ENCODE measurements at regions not wholly inside any gene's neighbourhood (a gene's known extent, or its start where the extent isn't known, plus 50 kb on each side); places are given as distances from the start of the nearest gene placed in this dataset.
"Not testable (repeated sequence)": the region's sequence is repeated elsewhere in the genome, so short reads cannot be mapped to it uniquely, and the experiment has no call there.

DNA sequence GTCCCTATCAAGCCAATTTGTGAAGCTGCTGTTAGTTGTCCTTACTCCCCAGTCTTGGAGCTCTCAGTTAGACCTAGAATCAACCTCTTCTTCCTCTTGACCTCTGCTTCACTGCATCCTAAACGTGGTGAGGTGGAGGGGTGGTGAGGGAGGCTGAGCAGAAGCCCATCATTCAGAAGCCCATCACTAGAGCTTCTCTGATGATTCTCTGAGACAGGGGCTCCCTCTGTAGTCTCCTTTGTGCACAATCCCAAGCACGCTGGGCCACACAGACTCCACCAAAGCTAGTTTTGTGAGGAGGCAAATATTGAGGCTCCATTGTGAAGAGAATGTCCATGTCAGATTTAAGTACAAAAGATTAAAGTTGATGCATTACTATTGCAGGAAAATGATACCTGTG lies 163.8 kb upstream of the PRSS1 start:
- no peak for DNase-seq (ENCODE audit: low read depth, low spot score)
- H3K4me3 ChIP-seq (ENCODE audit: low read length): no peak overlapping the region

DNA sequence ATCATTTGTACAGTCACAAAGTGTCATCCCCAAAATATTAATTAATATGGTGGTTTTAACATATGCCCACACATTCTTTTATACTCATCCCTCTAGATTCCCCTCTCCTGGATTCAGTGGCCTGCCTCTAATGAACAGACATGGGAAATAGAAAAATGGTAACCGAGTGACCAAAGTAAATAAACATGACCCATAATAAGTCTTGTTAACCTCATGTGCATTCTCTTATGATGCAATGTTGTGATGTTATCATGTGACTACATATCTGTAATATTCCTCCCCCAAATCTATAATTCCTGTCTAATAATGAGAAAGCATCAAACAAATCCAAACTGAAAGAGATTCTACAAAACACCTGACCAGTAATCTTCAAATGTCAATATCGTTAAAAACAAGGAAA lies 164.5 kb upstream of the PRSS1 start:
- DNase-seq (ENCODE audit: low read depth, low spot score): no peak
- H3K4me3 ChIP-seq (ENCODE audit: low read length): no peak overlapping the region

DNA sequence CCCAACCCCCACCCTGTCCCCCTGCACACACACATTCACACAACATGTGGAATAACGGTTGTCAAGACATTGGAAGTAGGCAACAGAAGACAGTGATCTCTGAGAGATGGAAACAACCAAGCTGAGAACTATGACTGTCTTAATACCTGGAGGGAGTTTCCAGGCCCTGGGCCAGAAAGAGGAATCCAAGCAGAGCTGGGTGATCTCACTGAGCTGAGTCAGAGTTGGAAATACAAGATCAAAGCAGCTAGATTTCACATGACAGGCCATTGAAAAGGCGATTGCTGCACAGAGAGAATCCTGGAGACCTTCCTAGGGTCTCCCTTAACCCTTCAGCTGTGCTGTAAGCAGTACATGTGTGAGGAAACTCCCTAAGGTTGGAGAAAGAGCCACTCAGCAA lies 165.8 kb upstream of the PRSS1 start:
- no peak overlapping the region for H3K4me3 ChIP-seq (ENCODE audit: low read length)
- no peak for DNase-seq (ENCODE audit: low read depth, low spot score)

DNA sequence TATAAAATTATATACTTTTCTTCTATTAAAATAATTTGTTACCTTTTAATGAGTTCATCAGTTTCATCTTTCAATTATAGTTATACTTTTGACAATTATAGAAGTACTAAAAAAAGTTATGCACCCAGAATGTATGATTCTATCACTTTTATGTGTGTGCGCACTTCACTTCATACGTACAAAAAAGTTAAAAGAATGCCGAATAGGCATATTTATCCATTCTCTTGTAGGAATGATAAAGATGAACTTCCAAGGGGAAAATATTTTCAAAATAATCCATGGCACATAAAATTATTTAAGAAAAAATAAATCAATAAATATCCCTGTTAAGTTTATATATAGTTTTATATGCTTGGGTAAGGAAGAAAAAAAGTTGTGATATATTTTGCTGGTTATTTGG lies 166.9 kb upstream of the PRSS1 start:
- no peak overlapping the region for H3K4me3 ChIP-seq (ENCODE audit: low read length)
- DNase-seq (ENCODE audit: low read depth, low spot score): no peak

DNA sequence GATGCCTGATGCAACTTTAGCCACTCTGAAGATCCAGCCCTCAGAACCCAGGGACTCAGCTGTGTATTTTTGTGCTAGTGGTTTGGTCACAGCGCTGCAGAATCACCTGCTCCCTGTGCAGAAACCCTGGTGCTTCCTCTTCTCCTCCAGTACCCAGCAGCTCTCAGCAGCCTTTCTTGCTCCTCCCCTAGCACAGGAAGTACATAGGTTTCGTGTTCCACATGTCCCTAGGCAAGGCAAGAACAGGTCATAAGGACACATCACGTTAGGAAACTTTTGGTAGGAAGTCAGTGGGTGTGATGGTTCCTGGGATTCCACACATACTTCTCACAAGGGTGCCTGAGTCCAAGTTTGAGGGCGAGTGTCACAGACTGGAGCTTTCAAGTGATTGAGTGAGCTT lies 167.9 kb upstream of the PRSS1 start:
- no peak for DNase-seq (ENCODE audit: low read depth, low spot score)
- H3K4me3 ChIP-seq (ENCODE audit: low read length): no peak overlapping the region

DNA sequence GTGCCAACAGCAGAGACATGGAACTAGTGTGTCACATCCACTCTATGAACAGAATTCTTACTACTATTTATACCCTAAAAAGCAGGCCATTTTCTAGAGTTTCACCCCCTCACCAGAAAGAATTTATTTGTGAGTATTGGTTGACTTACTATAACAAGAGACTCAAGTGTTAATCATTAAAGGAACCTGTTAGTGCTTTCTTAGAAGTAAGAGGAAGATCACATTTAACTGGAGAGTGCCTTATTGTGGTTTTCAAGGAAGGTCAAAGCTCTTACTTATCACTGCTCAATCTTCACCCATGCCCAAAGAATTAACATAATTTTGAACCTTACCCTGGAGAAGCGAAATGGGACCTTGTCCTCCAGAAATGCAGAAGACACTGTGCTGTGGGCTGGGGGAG lies 169.3 kb upstream of the PRSS1 start:
- H3K4me3 ChIP-seq (ENCODE audit: low read length): no peak overlapping the region
- DNase-seq (ENCODE audit: low read depth, low spot score): no peak

DNA sequence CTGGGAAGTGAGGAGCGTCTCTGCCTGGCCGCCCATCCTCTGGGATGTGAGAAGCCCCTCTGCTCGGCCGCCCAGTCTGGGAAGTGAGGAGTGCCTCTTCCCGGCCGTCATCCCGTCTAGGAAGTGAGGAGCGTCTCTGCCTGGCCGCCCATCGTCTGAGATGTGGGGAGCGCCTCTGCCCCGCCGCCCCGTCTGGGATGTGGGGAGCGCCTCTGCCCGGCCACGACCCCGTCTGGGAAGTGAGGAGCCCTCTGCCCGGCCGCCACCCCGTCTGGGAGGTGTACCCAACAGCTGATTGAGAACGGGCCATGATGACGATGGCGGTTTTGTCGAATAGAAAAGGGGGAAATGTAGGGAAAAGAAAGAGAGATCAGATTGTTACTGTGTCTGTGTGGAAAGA lies 173.9 kb upstream of the PRSS1 start:
- DNase-seq (ENCODE audit: low read depth, low spot score); H3K4me3 ChIP-seq (ENCODE audit: low read length): not testable (repeated sequence)

DNA sequence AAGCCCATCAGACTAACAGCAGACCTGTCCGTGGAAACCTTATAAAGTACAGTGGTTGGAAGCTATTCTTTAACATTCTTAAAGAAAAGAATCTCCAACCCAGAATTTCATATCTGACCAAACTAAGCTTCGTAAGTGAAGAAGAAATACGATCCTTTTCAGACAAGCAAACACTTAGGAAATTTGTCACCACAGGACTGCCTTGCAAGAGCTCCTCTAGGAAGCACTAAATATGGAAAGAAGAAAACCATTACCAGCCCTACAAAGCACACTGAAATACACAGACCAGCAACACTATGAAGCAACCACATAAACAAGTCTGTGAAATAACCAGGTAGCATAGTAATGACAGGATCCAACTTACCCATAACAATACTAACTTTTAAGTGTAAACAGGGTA lies 177.7 kb upstream of the PRSS1 start:
- no peak overlapping the region for H3K4me3 ChIP-seq (ENCODE audit: low read length)
- no peak for DNase-seq (ENCODE audit: low read depth, low spot score)

DNA sequence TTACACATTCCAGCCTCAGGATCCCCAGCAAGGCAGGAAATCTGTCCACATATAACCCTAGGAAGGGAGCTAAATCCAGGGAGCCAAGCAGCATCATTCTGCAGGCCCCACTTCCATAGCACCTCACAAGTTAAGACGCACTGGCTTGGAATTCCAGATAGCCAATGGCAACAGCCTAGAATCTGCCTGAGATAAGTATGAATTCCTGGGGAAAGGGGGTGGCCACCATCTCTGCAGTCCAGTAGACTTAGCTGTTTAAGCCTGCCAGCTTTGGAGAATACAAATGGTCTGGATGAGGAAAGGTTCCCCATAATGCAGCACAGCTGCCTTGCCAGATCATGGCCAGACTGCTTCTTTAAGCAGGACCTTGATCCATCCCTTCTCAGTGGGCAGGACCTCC lies 179.4 kb upstream of the PRSS1 start:
- no peak overlapping the region for H3K4me3 ChIP-seq (ENCODE audit: low read length)
- DNase-seq (ENCODE audit: low read depth, low spot score): no peak

DNA sequence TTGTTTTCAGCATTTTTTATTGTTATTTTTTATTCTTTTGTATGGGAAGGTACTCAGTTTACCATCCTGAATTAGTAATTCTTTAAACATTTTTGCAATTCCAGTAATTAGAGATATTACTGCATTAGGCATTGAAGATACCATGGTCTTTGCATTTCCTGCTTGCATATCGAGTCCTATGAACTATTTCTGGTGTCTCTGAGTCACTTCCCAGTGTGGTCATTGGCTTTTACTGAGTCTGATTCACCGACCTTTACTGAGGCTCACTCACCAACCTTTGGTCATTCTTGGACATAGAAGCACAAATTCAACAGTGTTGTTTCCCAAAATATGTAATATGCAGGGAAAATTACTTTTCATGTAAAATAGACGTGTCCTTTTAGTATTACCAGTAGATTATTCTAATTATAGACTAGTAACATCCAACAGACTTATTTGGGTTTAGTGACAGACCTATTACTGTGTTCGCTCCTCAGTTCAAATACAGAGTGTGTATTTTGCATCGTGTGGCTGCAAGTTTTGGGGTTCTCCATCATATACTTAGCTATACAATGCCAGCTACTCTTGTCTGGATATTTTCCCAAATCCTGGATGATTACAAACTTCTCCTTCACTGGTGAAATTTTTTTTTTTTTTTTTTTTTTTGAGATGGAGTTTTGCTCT lies 180.7 kb upstream of the PRSS1 start:
- no peak for DNase-seq (ENCODE audit: low read depth, low spot score)
- H3K4me3 ChIP-seq (ENCODE audit: low read length): no peak overlapping the region

DNA sequence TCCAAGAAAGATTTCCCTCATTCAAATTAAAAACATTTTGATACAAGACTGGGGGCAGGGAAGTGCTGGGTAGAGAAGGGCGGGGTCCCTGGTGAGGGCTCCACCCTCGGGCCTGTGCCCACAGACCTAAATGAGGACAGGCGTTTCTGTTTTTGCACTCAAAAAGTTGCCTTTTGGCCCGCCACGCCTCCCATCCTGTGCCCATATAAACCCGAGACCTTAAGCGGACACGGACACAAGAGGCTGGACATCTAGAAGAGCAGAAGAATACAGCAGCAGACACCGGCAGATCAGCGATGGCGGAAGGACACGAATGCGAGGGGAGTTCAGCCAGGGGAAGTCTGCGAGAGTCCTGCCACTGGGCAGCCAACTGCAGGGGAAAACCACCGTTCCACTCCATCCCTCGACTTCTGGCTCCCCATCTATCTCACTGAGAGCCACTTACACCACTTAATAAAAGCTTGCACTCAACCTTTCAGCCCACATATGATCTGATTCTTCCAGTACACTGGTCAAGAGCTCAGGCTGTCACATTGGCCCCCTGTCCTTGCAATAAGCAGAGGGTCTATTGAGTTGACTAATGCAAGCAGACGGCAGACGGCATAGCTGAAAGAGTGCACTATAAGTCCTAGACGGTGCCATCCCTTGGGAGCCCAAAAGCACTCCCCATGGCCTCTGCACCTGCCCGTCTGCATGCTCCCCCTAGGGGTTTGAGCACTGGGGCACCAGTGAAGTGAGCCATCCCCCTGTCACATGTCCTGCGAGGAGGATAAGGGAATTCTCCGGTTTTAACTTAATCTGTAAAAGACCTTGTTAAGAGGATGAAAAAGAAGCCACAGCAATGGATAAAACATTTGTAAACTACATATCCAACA lies 181.8 kb upstream of the PRSS1 start:
- no peak overlapping the region for H3K4me3 ChIP-seq (ENCODE audit: low read length)
- DNase-seq (ENCODE audit: low read depth, low spot score): no peak

DNA sequence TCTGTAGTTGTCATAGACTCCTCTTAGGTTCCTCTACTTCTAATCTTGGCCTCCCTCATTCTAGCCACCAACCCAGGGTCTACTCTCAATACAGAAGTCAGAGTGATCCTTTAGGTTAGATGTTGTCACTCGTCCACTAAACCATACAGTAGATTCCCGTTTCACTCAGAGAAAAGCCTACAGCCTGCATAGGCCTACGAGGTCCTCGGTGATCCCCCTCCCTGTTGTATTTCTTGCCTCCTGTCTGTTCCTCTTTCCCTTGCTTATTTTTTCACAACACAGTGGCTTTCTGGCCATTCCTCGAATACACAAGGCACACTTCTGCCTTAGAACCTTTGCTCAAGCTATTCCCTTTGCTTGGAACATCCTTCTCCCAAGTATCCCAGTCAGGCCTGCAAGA lies 183.0 kb upstream of the PRSS1 start:
- no peak overlapping the region for H3K4me3 ChIP-seq (ENCODE audit: low read length)
- no peak for DNase-seq (ENCODE audit: low read depth, low spot score)

DNA sequence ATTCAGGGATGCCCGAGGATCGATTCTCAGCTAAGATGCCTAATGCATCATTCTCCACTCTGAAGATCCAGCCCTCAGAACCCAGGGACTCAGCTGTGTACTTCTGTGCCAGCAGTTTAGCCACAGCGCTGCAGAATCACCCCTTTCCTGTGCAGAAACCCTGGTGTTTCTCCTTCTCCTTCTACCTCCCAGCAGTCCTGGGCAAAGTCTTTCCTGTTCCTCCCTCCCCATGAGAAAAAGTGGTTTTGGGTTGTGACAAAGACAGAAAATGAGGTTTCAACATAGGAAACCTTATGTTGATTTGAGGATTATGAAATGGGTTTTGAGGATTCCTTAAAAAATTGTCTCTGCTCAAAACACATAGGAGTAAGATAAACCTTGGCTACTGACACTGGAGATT lies 185.1 kb upstream of the PRSS1 start:
- H3K4me3 ChIP-seq (ENCODE audit: low read length); DNase-seq (ENCODE audit: low read depth, low spot score): not testable (repeated sequence)

DNA sequence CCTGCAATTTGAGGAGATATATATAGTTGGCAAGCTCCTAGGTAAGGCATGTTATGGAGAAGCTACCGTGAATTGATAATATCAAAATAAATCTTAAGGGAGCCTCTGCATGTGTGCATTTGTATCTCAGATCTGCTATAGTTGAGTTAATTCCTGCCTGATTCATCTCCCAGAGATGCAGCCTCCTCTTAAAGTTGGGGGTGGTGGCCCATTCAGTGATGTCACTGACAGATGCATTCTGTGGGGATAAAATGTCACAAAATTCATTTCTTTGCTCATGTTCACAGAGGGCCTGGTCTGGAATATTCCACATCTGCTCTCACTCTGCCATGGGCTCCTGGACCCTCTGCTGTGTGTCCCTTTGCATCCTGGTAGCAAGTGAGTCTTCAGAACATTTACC lies 185.8 kb upstream of the PRSS1 start:
- no peak overlapping the region for H3K4me3 ChIP-seq (ENCODE audit: low read length)
- no peak for DNase-seq (ENCODE audit: low read depth, low spot score)

DNA sequence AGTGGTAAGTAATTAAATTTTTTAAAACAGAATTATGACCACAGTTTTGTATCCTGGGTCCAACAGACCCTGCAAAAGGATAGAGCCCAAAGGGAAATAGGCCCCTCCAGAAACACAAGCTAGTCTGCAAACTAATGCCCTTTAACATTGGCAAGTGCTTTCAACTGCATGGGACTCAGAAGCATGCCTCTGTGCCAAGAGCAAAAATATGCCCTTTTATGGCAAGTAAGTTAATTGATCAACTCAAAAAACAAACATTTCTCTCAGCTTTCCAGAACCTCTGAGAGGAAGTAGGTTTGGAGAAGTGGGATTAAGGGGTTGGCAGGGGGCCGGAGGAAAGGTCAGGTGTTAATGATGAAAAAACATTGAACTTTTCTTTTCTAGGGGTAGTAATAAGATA lies 186.6 kb upstream of the PRSS1 start:
- H3K4me3 ChIP-seq (ENCODE audit: low read length): no peak overlapping the region
- DNase-seq (ENCODE audit: low read depth, low spot score): no peak

DNA sequence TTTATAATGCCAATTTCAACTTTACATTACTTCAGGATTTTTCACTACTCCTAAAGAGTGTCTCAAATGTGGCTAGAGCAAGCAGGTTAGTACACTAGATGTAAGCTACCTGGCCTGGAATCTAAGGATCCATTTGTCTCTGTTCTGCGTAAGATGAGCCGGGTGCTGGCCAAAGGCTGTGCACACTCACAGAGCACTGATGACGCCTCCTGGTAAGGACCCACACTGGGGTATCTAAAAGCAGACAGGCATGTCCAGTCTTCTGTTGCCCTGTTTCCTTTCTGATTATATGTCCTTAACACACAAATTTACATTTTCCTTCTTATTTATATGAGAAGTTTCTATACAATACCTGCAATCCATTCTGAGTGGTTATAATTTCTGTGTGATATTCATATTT lies 187.9 kb upstream of the PRSS1 start:
- not testable (repeated sequence) for DNase-seq (ENCODE audit: low read depth, low spot score); H3K4me3 ChIP-seq (ENCODE audit: low read length)

DNA sequence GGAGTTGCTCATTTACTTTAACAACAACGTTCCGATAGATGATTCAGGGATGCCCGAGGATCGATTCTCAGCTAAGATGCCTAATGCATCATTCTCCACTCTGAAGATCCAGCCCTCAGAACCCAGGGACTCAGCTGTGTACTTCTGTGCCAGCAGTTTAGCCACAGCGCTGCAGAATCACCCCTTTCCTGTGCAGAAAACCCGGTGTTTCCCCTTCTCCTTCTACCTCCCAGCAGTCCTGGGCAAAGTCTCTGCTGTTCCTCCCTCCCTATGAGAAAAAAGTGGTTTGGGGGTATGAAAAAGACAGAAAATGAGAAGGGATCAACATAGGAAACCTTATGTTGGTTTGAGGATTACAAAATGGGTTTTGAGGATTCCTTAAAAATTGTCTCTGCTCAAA lies 188.5 kb upstream of the PRSS1 start:
- DNase-seq (ENCODE audit: low read depth, low spot score): not testable (repeated sequence)
- H3K4me3 ChIP-seq (ENCODE audit: low read length): peak overlapping the region; percentile 58

DNA sequence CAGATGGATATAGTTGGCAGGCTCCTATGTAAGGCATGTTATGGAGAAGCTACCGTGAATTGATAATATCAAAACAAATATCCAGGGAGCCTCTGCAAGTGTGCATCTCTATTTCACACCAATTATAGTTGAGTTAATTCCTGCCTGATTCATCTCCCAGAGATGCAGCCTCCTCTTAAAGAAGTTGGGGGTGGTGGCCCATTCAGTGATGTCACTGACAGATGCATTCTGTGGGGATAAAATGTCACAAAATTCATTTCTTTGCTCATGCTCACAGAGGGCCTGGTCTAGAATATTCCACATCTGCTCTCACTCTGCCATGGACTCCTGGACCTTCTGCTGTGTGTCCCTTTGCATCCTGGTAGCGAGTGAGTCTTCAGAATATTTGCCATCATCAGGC lies 189.1 kb upstream of the PRSS1 start:
- peak; percentile 70 for DNase-seq (ENCODE audit: low read depth, low spot score)
- peak overlapping the region; percentile 58 for H3K4me3 ChIP-seq (ENCODE audit: low read length)

DNA sequence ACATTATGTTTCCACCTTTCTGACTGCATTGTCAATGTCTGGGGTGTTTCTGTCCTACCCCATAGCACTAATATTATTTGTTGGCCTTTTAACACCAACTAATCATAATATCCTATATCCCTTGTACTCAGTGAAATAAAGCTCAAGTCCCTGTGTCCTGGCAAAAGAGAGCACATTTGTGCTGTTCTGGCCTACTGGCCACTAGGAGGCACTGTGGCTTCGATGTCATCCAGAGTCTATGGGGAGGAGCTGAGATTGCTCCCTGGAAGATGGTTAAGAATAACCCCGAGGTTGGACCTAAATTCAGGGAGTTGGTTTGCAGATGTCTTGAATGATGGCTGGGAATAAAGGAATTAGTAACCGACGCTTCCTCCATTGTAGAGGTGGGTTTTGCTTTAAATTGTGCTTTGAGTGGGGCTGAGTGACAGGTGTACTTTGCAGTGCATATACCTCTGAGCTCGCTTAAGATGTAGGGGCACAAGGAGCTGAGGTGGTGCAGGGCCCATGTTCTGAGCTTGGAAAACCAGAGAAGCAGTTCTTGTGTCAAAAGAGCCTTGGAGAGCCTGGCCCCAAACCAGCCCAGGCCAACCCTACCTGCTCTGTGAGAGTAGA lies 191.2 kb upstream of the PRSS1 start:
- DNase-seq (ENCODE audit: low read depth, low spot score): peak; percentile 79
- H3K4me3 ChIP-seq (ENCODE audit: low read length): peak overlapping the region; percentile 26

DNA sequence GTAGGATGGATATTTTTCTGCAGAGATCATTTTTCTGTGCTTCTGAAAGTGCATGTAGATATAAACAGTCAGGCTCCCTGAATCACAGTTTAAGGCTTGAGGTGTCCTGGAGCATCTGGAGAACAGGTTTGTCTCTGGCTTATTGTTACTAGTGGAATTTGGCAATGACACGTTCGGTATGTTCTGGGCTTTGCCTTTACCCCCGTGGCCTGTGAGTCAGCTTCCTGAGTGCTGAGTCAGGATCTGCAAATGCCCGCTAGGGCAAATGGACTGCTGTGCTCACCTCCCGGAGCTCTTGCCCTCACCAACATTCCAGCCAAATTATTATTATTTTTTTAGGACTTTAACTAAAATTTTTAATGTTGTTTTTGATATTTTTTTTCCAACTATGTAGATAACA lies 192.5 kb upstream of the PRSS1 start:
- no peak overlapping the region for H3K4me3 ChIP-seq (ENCODE audit: low read length)
- no peak for DNase-seq (ENCODE audit: low read depth, low spot score)
